OCI-LY7 (cell line): ENCODE measurements at regions not wholly inside any gene's neighbourhood (a gene's known extent, or its start where the extent isn't known, plus 50 kb on each side); places are given as distances from the start of the nearest gene placed in this dataset.

Experiments used
- BruUV-seq: library from RNA; stranded (reverse); fragments of 400-500 nt; replicated peaks from 2 replicates; lab custom pipeline; 2021; lab: Mats Ljungman, UMichigan
- CTCF ChIA-PET: fragments of 300-600 bp; sonication (Branson Sonifier 250); formaldehyde crosslinking; loops from one replicate; lab custom pipeline; 2022; ENCODE audit warnings: antibody characterized with exemption; ENCODE audit not compliant: unreplicated experiment; lab: Charles Lee
- POLR2A ChIA-PET: fragments of 300-600 bp; sonication (Branson Sonifier 250); formaldehyde crosslinking; loops from one replicate; lab custom pipeline; 2022; ENCODE audit warnings: antibody characterized with exemption; lab: Charles Lee
- DNase-seq: peaks from one replicate; pipeline ENCODE4 v3.0.0-alpha.2; 2015; ENCODE audit warnings: low spot score
- H2AFZ ChIP-seq: fragments of 200-600 bp; sonication (generic), shearing (Covaris generic); 2 replicates; pipeline ENCODE4 v1.6.1; 2014; ENCODE audit warnings: mild to moderate bottlenecking, antibody characterized with exemption, low read length, moderate library complexity
- H3K27ac ChIP-seq: fragments of 200-600 bp; sonication (generic); 2 replicates; pipeline ENCODE4 v1.5.1; 2014; ENCODE audit warnings: mixed run types, low read depth, mild to moderate bottlenecking, moderate library complexity, low read length, inconsistent platforms; ENCODE audit not compliant: poor library complexity, severe bottlenecking
- H3K36me3 ChIP-seq: fragments of 200-600 bp; sonication (generic); 2 replicates; pipeline ENCODE4 v1.6.1; 2014; ENCODE audit warnings: mild to moderate bottlenecking, antibody characterized with exemption, low read length, moderate library complexity, mixed read lengths; ENCODE audit not compliant: insufficient read depth
- H3K4me1 ChIP-seq: fragments of 200-600 bp; sonication (generic); 2 replicates; pipeline ENCODE4 v1.5.1; 2014; ENCODE audit warnings: mild to moderate bottlenecking, low read length; ENCODE audit not compliant: insufficient read depth, poor library complexity, severe bottlenecking
- H3K4me2 ChIP-seq: fragments of 200-600 bp; sonication (generic); 2 replicates; pipeline ENCODE4 v1.6.1; 2014; ENCODE audit warnings: mild to moderate bottlenecking, low read length
- H3K4me3 ChIP-seq: fragments of 200-600 bp; sonication (generic); 2 replicates; pipeline ENCODE4 v1.5.1; 2014; ENCODE audit warnings: mild to moderate bottlenecking, low read depth, low read length; ENCODE audit not compliant: poor library complexity, severe bottlenecking
- H3K79me2 ChIP-seq: fragments of 200-600 bp; sonication (generic); 2 replicates; pipeline ENCODE4 v1.6.1; 2016; ENCODE audit warnings: low read depth, mild to moderate bottlenecking, low read length, moderate library complexity, mixed read lengths; ENCODE audit not compliant: insufficient read depth
- H3K9me2 ChIP-seq: fragments of 200-600 bp; sonication (generic); 2 replicates; pipeline ENCODE4 v1.6.1; 2016; ENCODE audit warnings: mild to moderate bottlenecking, low read length, mixed read lengths; ENCODE audit not compliant: insufficient read depth
- H3K9me3 ChIP-seq: fragments of 200-600 bp; sonication (generic); 2 replicates; pipeline ENCODE4 v1.6.1; 2014; ENCODE audit warnings: mild to moderate bottlenecking, mixed run types, low read length, mixed read lengths
- H4K20me1 ChIP-seq: fragments of 200-600 bp; sonication (generic); 2 replicates; pipeline ENCODE4 v1.6.1; 2014; ENCODE audit warnings: mild to moderate bottlenecking, antibody characterized with exemption, low read length, moderate library complexity, mixed read lengths; ENCODE audit not compliant: insufficient read depth
- CTCF ChIP-seq: fragments of 200-600 bp; sonication (generic); conservative IDR thresholded peaks from 2 replicates; pipeline ENCODE4 v1.5.1; 2014; ENCODE audit warnings: mild to moderate bottlenecking, antibody characterized with exemption, low read length, moderate library complexity, mixed read lengths
- EZH2phosphoT487 ChIP-seq: fragments of 200-600 bp; sonication (generic); IDR thresholded peaks from 2 replicates; pipeline ENCODE4 v1.6.1; 2018; ENCODE audit warnings: low read depth, borderline replicate concordance, mild to moderate bottlenecking, mixed run types, antibody characterized with exemption, low read length, moderate library complexity, mixed read lengths
- intact Hi-C: fragments of 100-400 bp; cut with micrococcal nuclease; formaldehyde crosslinking; loops from one replicate; pipeline ENCODE4 v1.10.0; 2022; ENCODE audit not compliant: unreplicated experiment

GRCh38 chr2:15802657-15803542 lies 137.4 kb upstream of the MYCN start:
- H4K20me1 ChIP-seq = no peaks in the 10 kb centered on the region
- no peaks in the 10 kb centered on the region for H3K9me2 ChIP-seq
- no peak overlapping the region for H3K4me3 ChIP-seq
- H3K4me1 ChIP-seq = no peaks in the 10 kb centered on the region
- DNase-seq = no peak
- H3K4me2 ChIP-seq = no peak overlapping the region
- CTCF ChIA-PET = no interaction called here
- no peaks in the 10 kb centered on the region for H3K79me2 ChIP-seq
- no peaks in the 10 kb centered on the region for H3K9me3 ChIP-seq
- no TSS peak for BruUV-seq
- no peak overlapping the region for H3K27ac ChIP-seq
- intact Hi-C loops = no loop called here
- no peak overlapping the region for H2AFZ ChIP-seq
- no peaks in the 10 kb centered on the region for H3K36me3 ChIP-seq
- POLR2A ChIA-PET = interaction anchor here (0.6 kb wide), 1 partner anchor 470 kb away, joined by 3 read pairs; no protein-coding TSS in a partner anchor
- TF ChIP-seq CTCF (no peak), EZH2phosphoT487 (no peak)

GRCh38 chr2:15803543-15804245 lies 136.7 kb upstream of the MYCN start:
- no TSS peak for BruUV-seq
- Histone ChIP-seq H3K4me1 (no peaks in the 10 kb centered on the region), H3K4me2 (no peak overlapping the region), H3K4me3 (no peak overlapping the region), H3K79me2 (no peaks in the 10 kb centered on the region), H3K9me3 (no peaks in the 10 kb centered on the region), H3K27ac (no peak overlapping the region), H3K9me2 (no peaks in the 10 kb centered on the region), H2AFZ (no peak overlapping the region), H3K36me3 (no peaks in the 10 kb centered on the region), H4K20me1 (no peaks in the 10 kb centered on the region)
- ChIA-PET POLR2A (no interaction called here), CTCF (no interaction called here)
- intact Hi-C loops = no loop called here
- TF ChIP-seq EZH2phosphoT487 (no peak), CTCF (no peak)
- no peak for DNase-seq
